OCI-LY7 (cell line): ENCODE measurements at regions not wholly inside any gene's neighbourhood (a gene's known extent, or its start where the extent isn't known, plus 50 kb on each side); places are given as distances from the start of the nearest gene placed in this dataset.

ENCODE experiments used
- EZH2phosphoT487 ChIP-seq: fragments of 200-600 bp; sonication (generic); IDR thresholded peaks from 2 replicates; pipeline ENCODE4 v1.6.1; 2018; ENCODE audit warnings: low read depth, borderline replicate concordance, mild to moderate bottlenecking, mixed run types, antibody characterized with exemption, low read length, moderate library complexity, mixed read lengths
- TF ChIP-seq, protein P1 (sequence below): fragments of 200-600 bp; sonication (generic); conservative IDR thresholded peaks from 2 replicates; pipeline ENCODE4 v1.5.1; 2014; ENCODE audit warnings: mild to moderate bottlenecking, antibody characterized with exemption, low read length, moderate library complexity, mixed read lengths

DNA sequence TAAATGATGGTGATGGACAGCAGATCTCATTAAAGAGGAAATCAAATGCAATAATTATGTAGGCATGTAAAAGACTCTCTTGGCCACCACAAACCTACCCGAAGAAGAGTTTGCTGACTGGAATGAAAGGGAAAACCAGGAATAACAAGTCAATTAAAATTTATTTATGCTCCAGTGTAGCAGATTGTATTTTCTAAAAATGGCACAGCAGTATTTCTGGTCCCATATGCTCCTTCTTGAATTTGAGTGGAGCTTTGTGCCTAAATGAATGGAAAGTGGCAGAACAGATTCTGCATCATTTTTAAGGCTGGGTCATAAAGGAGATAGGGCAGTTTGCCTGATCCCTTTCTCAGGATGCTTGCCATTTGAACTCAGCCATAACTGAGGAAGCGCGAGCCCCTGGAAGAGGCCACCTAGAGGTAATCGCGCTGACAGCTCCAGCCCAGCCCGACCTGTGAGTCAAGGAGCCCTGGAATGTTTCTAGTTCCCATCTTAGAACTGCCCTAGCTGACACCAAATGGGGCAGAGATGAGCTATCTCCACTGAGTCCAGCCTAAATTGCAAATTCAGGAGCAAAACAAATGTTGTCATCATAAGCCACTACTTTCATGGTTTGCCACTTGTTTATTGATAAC, 229.2 kb upstream of the TMTC1 start:
- TF ChIP-seq, protein P1, sequence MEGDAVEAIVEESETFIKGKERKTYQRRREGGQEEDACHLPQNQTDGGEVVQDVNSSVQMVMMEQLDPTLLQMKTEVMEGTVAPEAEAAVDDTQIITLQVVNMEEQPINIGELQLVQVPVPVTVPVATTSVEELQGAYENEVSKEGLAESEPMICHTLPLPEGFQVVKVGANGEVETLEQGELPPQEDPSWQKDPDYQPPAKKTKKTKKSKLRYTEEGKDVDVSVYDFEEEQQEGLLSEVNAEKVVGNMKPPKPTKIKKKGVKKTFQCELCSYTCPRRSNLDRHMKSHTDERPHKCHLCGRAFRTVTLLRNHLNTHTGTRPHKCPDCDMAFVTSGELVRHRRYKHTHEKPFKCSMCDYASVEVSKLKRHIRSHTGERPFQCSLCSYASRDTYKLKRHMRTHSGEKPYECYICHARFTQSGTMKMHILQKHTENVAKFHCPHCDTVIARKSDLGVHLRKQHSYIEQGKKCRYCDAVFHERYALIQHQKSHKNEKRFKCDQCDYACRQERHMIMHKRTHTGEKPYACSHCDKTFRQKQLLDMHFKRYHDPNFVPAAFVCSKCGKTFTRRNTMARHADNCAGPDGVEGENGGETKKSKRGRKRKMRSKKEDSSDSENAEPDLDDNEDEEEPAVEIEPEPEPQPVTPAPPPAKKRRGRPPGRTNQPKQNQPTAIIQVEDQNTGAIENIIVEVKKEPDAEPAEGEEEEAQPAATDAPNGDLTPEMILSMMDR, result no peak
- TF ChIP-seq EZH2phosphoT487, result no peak
